ENCODE measurements at regions not wholly inside any gene's neighbourhood (a gene's known extent, or its start where the extent isn't known, plus 50 kb on each side); places are given as distances from the start of the nearest gene placed in this dataset.

DNA sequence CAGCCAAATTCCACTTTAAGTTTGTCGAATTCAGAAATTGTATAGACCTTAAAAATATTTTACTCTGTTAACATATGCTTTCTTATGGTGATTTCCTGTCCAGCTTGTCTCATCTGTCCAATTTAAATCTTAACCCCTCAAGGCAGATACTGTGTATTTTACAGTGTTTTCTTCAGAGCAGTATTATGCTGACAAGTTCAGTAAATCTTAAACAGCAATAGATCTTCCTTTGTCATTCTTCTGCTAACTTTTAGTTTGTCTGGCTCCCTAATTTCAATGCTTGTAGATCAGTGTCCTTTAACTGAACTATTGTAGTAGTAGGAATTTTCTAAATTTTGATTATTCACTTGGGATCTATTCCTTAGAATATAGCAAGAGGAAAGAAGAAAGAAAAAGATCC lies 52.8 kb upstream of the MEIS1 start:
- no peaks in the 10 kb centered on the region for H3K9me3 ChIP-seq (ENCODE audit: control insufficient read depth, insufficient read depth, low read depth, low read length)
- TF ChIP-seq ZNF24 (tag by site-specific recombination; IDR thresholded peaks at IDR 0.05) (no peak), ZNF629 (tag by site-specific recombination; IDR thresholded peaks at IDR 0.05) (no peak), ZNF391 (tag by site-specific recombination; IDR thresholded peaks at IDR 0.05; ENCODE audit: borderline replicate concordance, low read depth) (no peak), ZNF501 (tag by site-specific recombination; IDR thresholded peaks at IDR 0.05) (no peak), ZNF223 (tag by site-specific recombination; IDR thresholded peaks at IDR 0.05) (no peak), ZNF514 (tag by site-specific recombination; IDR thresholded peaks at IDR 0.05) (no peak), ZNF140 (tag by site-specific recombination; IDR thresholded peaks at IDR 0.05) (no peak), ZFP37 (tag by site-specific recombination; IDR thresholded peaks at IDR 0.05) (no peak), BCL11A (tag by site-specific recombination; IDR thresholded peaks at IDR 0.05; ENCODE audit: low read depth) (no peak), ZNF416 (tag by site-specific recombination; IDR thresholded peaks at IDR 0.05) (no peak), ZNF830 (tag by site-specific recombination; IDR thresholded peaks at IDR 0.05; ENCODE audit: low read depth) (no peak), ZNF837 (tag by site-specific recombination; IDR thresholded peaks at IDR 0.05) (no peak), ZNF529 (tag by site-specific recombination; IDR thresholded peaks at IDR 0.05; ENCODE audit: insufficient replicate concordance) (no peak), YY2 (tag by site-specific recombination; IDR thresholded peaks at IDR 0.05) (no peak)
- TF ChIP-seq, protein P1, sequence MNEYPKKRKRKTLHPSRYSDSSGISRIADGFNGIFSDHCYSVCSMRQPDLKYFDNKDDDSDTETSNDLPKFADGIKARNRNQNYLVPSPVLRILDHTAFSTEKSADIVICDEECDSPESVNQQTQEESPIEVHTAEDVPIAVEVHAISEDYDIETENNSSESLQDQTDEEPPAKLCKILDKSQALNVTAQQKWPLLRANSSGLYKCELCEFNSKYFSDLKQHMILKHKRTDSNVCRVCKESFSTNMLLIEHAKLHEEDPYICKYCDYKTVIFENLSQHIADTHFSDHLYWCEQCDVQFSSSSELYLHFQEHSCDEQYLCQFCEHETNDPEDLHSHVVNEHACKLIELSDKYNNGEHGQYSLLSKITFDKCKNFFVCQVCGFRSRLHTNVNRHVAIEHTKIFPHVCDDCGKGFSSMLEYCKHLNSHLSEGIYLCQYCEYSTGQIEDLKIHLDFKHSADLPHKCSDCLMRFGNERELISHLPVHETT (tag by site-specific recombination; IDR thresholded peaks at IDR 0.05), result no peak
- TF ChIP-seq, protein P2, sequence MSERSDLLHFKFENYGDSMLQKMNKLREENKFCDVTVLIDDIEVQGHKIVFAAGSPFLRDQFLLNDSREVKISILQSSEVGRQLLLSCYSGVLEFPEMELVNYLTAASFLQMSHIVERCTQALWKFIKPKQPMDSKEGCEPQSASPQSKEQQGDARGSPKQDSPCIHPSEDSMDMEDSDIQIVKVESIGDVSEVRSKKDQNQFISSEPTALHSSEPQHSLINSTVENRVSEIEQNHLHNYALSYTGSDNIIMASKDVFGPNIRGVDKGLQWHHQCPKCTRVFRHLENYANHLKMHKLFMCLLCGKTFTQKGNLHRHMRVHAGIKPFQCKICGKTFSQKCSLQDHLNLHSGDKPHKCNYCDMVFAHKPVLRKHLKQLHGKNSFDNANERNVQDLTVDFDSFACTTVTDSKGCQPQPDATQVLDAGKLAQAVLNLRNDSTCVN (tag by site-specific recombination; optimal IDR thresholded peaks at IDR 0.05), result no peak
- TF ChIP-seq, protein P3, sequence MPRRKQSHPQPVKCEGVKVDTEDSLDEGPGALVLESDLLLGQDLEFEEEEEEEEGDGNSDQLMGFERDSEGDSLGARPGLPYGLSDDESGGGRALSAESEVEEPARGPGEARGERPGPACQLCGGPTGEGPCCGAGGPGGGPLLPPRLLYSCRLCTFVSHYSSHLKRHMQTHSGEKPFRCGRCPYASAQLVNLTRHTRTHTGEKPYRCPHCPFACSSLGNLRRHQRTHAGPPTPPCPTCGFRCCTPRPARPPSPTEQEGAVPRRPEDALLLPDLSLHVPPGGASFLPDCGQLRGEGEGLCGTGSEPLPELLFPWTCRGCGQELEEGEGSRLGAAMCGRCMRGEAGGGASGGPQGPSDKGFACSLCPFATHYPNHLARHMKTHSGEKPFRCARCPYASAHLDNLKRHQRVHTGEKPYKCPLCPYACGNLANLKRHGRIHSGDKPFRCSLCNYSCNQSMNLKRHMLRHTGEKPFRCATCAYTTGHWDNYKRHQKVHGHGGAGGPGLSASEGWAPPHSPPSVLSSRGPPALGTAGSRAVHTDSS (tag by site-specific recombination; IDR thresholded peaks at IDR 0.05), result no peak
- TF ChIP-seq, protein P4, sequence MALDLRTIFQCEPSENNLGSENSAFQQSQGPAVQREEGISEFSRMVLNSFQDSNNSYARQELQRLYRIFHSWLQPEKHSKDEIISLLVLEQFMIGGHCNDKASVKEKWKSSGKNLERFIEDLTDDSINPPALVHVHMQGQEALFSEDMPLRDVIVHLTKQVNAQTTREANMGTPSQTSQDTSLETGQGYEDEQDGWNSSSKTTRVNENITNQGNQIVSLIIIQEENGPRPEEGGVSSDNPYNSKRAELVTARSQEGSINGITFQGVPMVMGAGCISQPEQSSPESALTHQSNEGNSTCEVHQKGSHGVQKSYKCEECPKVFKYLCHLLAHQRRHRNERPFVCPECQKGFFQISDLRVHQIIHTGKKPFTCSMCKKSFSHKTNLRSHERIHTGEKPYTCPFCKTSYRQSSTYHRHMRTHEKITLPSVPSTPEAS (tag by site-specific recombination; IDR thresholded peaks at IDR 0.05), result no peak
- no peaks in the 10 kb centered on the region for H3K36me3 ChIP-seq (ENCODE audit: control insufficient read depth in 2 of 2, insufficient read depth in 1 of 2, low read length in 2 of 2)
- H3K4me1 ChIP-seq (ENCODE audit: control insufficient read depth, insufficient read depth, low read length), result peaks cover 3% of the 10 kb centered on the region; the same call in 1 of the 2 replicates
- CTCF ChIA-PET, result interaction anchor here (0.7 kb wide), 2 partner anchors 121 to 740 kb away, joined by 3 read pairs; no protein-coding TSS in a partner anchor
- POLR2A ChIA-PET, result no interaction called here
- no peak overlapping the region for H3K27ac ChIP-seq (ENCODE audit: extremely low read depth, low read depth, low read length)
- no peak overlapping the region for H3K4me3 ChIP-seq (ENCODE audit: low read depth, low read length)

DNA sequence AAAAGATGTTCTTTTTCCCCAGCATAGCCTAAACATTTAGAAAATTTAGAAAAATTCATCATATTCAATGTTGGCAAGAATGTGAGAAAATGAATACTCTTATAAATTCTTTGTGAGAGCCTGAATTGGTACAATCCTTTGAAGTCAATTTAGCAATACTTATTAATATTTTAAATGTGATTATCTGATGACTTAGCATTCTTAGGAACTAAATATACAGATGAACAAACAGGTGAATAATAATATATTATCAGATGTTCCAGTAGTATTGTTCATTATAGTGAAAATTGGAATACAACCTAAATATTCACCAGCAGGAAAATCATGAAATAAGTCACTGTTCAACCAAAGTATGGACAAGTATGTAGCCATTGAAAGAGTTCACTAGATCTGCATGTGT lies 55.5 kb upstream of the MEIS1 start:
- no peak overlapping the region for H3K27ac ChIP-seq (ENCODE audit: extremely low read depth, low read depth, low read length)
- H3K36me3 ChIP-seq (ENCODE audit: control insufficient read depth in 2 of 2, insufficient read depth in 1 of 2, low read length in 2 of 2), result no peaks in the 10 kb centered on the region
- H3K4me3 ChIP-seq (ENCODE audit: low read depth, low read length), result no peak overlapping the region
- POLR2A ChIA-PET, result no interaction called here
- peaks cover 7% of the 10 kb centered on the region; the same call in 1 of the 2 replicates for H3K4me1 ChIP-seq (ENCODE audit: control insufficient read depth, insufficient read depth, low read length)
- no peaks in the 10 kb centered on the region for H3K9me3 ChIP-seq (ENCODE audit: control insufficient read depth, insufficient read depth, low read depth, low read length)
- CTCF ChIA-PET, result no interaction called here
- TF ChIP-seq, protein P5, sequence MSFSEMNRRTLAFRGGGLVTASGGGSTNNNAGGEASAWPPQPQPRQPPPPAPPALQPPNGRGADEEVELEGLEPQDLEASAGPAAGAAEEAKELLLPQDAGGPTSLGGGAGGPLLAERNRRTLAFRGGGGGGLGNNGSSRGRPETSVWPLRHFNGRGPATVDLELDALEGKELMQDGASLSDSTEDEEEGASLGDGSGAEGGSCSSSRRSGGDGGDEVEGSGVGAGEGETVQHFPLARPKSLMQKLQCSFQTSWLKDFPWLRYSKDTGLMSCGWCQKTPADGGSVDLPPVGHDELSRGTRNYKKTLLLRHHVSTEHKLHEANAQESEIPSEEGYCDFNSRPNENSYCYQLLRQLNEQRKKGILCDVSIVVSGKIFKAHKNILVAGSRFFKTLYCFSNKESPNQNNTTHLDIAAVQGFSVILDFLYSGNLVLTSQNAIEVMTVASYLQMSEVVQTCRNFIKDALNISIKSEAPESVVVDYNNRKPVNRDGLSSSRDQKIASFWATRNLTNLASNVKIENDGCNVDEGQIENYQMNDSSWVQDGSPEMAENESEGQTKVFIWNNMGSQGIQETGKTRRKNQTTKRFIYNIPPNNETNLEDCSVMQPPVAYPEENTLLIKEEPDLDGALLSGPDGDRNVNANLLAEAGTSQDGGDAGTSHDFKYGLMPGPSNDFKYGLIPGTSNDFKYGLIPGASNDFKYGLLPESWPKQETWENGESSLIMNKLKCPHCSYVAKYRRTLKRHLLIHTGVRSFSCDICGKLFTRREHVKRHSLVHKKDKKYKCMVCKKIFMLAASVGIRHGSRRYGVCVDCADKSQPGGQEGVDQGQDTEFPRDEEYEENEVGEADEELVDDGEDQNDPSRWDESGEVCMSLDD (tag by site-specific recombination; IDR thresholded peaks at IDR 0.05), result no peak
- no peak for TF ChIP-seq ZNF473 (tag by site-specific recombination; IDR thresholded peaks at IDR 0.05)
- TF ChIP-seq, protein P3 (tag by site-specific recombination; IDR thresholded peaks at IDR 0.05), result no peak
- TF ChIP-seq, protein P6, sequence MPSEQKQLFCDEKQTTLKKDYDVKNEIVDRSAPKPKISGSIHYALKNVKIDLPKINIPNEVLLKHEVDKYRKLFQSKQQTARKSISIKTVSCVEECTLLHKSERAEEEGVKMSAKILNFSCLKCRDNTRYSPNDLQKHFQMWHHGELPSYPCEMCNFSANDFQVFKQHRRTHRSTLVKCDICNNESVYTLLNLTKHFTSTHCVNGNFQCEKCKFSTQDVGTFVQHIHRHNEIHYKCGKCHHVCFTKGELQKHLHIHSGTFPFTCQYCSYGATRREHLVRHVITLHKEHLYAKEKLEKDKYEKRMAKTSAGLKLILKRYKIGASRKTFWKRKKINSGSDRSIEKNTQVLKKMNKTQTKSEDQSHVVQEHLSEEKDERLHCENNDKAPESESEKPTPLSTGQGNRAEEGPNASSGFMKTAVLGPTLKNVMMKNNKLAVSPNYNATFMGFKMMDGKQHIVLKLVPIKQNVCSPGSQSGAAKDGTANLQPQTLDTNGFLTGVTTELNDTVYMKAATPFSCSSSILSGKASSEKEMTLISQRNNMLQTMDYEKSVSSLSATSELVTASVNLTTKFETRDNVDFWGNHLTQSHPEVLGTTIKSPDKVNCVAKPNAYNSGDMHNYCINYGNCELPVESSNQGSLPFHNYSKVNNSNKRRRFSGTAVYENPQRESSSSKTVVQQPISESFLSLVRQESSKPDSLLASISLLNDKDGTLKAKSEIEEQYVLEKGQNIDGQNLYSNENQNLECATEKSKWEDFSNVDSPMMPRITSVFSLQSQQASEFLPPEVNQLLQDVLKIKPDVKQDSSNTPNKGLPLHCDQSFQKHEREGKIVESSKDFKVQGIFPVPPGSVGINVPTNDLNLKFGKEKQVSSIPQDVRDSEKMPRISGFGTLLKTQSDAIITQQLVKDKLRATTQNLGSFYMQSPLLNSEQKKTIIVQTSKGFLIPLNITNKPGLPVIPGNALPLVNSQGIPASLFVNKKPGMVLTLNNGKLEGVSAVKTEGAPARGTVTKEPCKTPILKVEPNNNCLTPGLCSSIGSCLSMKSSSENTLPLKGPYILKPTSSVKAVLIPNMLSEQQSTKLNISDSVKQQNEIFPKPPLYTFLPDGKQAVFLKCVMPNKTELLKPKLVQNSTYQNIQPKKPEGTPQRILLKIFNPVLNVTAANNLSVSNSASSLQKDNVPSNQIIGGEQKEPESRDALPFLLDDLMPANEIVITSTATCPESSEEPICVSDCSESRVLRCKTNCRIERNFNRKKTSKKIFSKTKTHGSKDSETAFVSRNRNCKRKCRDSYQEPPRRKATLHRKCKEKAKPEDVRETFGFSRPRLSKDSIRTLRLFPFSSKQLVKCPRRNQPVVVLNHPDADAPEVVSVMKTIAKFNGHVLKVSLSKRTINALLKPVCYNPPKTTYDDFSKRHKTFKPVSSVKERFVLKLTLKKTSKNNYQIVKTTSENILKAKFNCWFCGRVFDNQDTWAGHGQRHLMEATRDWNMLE (tag by site-specific recombination; conservative IDR thresholded peaks at IDR 0.05; ENCODE audit: low read depth), result no peak
